GM21528 (cell line): ENCODE measurements at regions not wholly inside any gene's neighbourhood (a gene's known extent, or its start where the extent isn't known, plus 50 kb on each side); places are given as distances from the start of the nearest gene placed in this dataset.
A peak's percentile ranks its signal among the peaks of the same experiment; 100 is the strongest.
"Not testable (repeated sequence)": the region's sequence is repeated elsewhere in the genome, so short reads cannot be mapped to it uniquely, and the experiment has no call there.

ENCODE experiments used
- ATAC-seq: cut with Tn5 transposase; IDR thresholded peaks from one replicate; pipeline ENCODE4 v1.9.1; 2021; ENCODE audit warnings: mild to moderate bottlenecking, moderate library complexity; ENCODE audit not compliant: unreplicated experiment, low FRiP score

DNA sequence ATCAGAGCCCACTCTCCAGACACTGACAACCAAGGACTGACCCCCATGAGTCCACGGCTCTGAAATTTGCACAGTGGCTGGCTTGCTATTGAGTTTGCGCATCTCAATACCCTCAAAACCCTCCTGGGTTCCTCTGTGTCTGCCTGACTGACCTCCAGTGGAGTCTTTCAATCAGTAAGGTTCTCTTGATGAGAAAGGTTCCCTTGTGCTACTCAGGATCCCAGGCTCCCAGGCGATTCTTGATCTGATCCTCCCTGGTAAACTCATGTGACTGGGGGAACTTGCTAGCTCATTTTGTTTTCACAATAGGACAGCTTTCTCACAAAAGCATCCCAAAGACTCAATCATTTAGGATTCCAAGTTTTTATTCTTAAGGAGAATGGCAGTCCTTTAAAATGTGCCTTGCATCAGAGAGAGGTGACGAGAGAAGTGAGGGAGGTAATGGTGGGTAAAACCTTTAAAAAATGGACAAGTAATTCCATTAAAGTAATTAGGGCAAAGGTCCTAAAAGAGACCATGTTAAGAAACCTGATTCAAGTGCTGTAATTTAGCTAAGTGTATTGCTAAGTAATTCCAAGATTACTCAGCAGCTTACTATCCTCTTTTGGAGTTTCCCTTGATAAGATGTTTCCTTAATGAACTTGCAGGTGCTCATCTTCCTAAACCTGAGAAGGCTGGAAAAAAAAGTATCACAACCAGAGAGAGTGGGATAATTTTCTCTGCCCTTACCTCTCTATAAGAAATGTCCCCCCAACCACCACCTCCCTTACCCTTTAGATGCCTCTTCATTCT, 304.7 kb upstream of the SGK1 start:
- no peak for ATAC-seq

- no peak for ATAC-seq
Measured at GRCh38 chr6:134621858-134622257, 303.9 kb upstream of the SGK1 start.

- ATAC-seq = no peak
Measured at GRCh38 chr6:134619789-134620188, 301.9 kb upstream of the SGK1 start.

DNA sequence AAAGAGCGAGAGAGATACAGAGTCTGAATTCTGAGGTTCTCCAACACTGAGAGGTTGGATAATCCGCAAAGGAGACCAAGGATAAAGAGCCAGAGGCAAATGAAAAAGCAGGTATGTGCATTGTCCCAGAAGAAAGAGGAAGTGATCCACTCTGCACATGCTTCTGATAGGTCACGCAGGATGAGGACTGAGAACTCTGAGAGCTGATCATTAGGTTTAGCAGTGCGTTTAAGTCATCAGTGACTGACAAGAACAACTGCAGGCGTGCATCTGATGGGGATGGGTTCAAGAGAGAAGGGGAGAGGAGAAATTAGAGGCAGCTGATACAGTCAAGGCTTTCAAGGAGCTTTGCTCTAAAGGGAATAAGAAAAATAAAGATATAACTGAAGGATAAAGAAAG, 301.2 kb upstream of the SGK1 start:
- peak; percentile 57 for ATAC-seq

- ATAC-seq = no peak
Measured at GRCh38 chr6:134614606-134615485, 296.9 kb upstream of the SGK1 start.

DNA sequence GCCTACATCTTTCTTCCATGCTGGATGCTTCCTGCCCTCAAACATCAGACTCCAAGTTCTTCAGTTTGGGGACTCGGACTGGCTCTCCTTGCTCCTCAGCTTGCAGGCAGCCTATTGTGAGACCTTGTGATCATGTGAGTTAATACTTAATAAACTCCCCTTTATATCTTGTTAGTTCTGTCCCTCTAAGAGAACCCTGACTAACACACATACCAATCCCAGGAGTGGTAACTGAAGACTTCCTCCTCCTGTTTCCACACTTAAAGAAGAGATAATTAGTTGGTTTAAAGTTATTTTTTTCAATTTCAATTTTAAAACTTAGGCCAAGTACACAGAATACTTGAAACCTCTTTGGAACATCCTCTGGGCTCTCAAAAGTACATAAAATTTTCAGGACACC, 294.2 kb upstream of the SGK1 start:
- not testable (repeated sequence) for ATAC-seq

GRCh38 chr6:134610411-134610810, 292.5 kb upstream of the SGK1 start:
- no peak for ATAC-seq

DNA sequence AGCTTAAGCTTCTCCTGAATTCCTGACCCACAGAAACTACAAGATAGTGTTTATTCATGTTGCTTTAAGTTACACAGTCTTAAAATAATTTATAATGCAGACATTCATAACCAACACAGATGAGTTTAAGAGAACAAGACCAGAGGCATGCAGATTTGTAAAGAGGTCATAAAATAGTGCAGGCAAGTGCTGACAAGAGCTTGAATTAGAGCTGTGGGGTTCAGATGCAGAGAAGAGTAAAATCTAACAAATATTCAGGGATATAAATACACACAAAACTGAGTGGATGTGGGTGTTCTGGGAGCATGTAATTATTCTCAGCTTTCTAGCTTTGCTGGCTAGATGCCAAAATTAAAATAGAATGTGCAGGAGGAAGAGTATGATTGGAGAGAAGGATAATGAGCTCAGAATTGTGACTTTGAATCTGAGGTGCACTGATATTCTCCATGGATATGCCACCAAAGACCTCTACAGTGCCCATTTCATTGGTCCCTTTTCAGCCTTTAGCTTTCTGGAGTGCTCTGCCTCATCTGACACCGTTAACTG, 291.9 kb upstream of the SGK1 start:
- ATAC-seq = no peak

GRCh38 chr6:134607411-134607810, 289.5 kb upstream of the SGK1 start:
- no peak for ATAC-seq

GRCh38 chr6:134605034-134605433, 287.1 kb upstream of the SGK1 start:
- ATAC-seq = no peak

DNA sequence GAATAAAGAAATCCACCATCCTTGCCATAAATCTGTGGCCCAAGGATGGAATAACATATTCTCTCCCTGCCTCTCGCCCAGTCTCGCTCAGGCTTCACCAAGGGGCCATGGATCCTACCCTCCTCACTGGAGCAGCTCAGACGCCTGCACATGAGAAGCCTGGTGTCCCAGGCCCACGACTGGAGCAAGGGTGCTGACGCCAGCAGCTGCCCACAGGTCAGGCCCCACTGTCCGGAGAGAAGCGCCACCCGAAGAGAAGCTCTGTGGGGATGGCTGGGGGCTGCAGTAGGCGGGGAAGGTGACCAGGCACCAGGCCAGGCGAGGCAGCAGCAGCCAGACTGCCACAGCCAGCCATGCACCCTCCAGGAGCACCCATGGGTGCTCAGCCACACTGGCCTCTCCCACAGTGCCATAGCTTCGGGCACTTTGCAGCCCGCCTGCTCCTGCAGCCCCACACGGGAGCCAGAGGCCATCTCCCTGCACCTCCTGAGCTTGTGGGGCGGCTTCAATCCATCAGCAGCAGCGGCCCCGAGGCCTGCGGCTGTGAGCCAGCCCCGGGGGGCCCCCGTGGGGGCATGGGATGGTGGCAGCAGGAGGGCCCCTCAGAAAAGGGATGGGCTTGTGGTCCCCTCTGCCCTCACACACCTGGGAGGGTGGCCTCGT, 286.2 kb upstream of the SGK1 start:
- ATAC-seq = no peak

- no peak for ATAC-seq
Measured at GRCh38 chr6:134603561-134603960, 285.6 kb upstream of the SGK1 start.

DNA sequence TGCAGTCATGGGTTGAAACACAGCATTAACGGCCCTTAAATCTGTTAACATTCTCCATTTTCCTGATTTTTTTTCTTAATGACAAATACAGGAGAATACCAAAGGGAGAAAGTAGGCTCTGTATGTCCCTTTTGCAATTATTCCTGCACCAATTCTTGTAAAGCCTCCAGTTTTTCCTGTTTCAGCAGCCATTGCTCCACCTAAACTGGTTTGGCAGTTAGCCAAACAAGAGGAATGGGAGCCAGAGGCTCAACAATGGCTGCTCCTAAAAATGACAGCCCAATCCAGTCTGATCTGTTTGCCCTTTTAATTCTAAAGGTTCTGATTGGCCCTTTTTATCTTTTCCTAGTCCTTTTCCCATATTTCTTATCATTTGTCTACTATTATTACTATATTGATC, 284.2 kb upstream of the SGK1 start:
- no peak for ATAC-seq

DNA sequence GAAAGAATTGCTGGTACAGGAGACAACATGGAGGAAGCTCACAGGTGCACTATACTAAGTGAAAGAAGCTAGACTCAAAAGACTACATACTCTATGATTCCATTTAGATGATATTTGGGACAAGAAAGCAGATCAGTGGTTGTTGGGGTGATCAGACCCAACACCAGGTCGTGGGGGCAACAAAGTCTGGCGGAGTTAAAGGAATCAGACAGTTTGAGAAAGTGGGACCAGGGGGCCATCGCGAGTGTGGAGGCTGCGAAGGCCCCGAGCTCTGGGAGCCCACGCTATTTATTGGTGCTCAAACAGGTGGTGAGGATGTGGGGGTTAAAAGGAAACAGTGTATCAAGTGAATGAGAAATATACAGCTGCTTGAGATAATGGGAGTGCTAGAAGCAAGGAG, 282.8 kb upstream of the SGK1 start:
- ATAC-seq = no peak

DNA sequence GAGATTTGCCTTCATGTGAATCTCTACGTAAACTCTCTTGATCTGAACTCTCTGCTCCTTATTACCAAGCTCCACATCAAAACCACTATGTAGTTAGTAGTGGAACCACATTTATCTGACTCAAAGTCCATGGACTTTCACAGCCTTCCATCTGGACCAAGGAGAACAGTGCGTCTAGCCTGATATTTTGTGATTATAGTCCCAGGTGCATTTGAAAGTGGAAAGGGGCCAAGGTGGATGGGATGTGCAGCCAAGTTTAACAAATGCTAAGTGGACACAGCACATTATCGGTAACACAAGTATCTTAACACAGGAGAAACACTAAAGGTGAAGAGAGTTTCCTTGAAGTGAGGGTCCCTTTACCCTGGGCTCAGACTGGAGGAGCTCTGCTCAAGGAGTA, 281.2 kb upstream of the SGK1 start:
- no peak for ATAC-seq

DNA sequence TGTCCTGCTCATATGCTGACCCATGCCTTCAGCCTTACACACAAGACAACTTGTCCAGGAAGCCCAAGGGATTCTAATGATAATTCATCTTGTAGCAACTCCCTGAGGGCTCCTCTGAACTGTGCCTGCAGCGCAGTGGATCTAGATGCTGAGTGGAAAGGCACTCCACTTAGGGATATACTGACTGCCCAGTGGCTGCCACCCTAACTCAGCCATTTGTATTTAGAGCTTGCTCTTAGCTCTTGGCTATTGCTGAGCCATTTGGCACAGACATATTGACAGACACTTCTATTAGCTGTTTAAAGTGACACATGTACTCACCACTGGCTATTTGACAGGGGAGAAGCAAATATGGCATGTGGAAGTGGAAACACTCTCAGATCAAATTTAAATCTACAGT, 278.3 kb upstream of the SGK1 start:
- no peak for ATAC-seq

DNA sequence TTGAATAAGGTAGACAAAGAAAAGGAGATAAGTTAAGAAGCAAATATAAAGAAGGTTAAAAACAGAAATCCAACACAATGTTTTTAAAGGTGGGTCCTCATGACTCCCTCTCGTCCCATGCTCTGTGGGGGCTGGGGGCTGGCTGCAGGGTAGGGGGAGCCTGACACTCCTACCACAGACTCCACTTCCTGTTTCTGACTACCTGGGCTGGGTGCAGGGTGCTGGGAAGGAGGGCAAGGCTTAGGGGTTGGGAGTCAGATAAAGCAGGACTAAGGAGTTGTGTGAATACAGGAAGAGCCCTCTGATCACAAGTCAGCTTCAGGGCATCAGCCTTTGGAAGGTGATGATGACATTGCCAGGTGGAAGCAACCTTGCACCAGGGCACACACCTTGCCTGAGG, 277.0 kb upstream of the SGK1 start:
- ATAC-seq = no peak

- no peak for ATAC-seq
Measured at GRCh38 chr6:134593887-134594286, 276.0 kb upstream of the SGK1 start.

- no peak for ATAC-seq
Measured at GRCh38 chr6:134593442-134593841, 275.5 kb upstream of the SGK1 start.

- no peak for ATAC-seq
Measured at GRCh38 chr6:134593024-134593423, 275.1 kb upstream of the SGK1 start.

DNA sequence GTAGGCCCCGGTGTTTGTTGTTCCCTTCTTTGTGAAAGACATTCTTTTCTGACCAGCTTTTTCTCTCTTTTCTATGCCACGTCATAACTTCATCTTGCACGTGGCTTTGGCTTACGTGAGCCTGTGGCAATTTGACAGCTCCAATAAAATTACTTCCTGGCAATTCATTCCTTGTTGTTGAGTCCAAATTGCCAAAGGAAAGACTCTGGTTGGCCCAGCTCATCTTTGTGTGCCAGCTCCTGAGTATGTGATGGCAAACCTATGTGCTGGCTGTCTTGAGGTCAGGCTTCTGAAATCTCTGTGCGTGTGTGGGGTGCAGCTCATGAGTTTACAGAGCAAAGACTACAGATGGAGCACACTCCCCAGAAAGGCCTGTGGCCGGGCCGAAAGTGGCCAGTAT, 272.5 kb upstream of the SGK1 start:
- ATAC-seq = no peak
